ENCODE measurements at regions not wholly inside any gene's neighbourhood (a gene's known extent, or its start where the extent isn't known, plus 50 kb on each side); places are given as distances from the start of the nearest gene placed in this dataset.

- H2AK5ac ChIP-seq (ENCODE audit: low read depth, low read length), result no peak overlapping the region
- H3K14ac ChIP-seq (ENCODE audit: insufficient read length), result no peak overlapping the region
- no peak overlapping the region for H3K9ac ChIP-seq (replicated peaks in 1 of 4; ENCODE audit: extremely low read depth in 1 of 4, low read depth in 3 of 4, low read length in 3 of 4)
- POLR2A ChIA-PET (ENCODE audit: partially characterized antibody), result no interaction called here
- H2AFZ ChIP-seq (ENCODE audit: low read length), result no peak overlapping the region
- H3K23ac ChIP-seq (ENCODE audit: insufficient read length), result no peak overlapping the region
- no peaks in the 10 kb centered on the region for H3K27me3 ChIP-seq (replicated peaks in 1 of 4; ENCODE audit: control insufficient read depth in 3 of 4, extremely low read depth in 1 of 4, insufficient read depth in 3 of 4, low read length in 3 of 4)
- no peaks in the 10 kb centered on the region for H4K20me1 ChIP-seq (replicated peaks in 1 of 2; ENCODE audit: control insufficient read depth in 1 of 2, insufficient read depth in 2 of 2, low read length in 2 of 2)
- no peak overlapping the region for H2BK15ac ChIP-seq (ENCODE audit: low read length)
- H3K9me3 ChIP-seq (ENCODE audit: insufficient read depth in 2 of 2, low read depth in 1 of 2, low read length in 1 of 2), result 0 out of 4 replicates have a peak, but pooled peaks cover 0 to 2% of the 10 kb centered on the region in 2 experiments
- no peak overlapping the region for H3K27ac ChIP-seq (ENCODE audit: low read depth, low read length)
- H4K8ac ChIP-seq (ENCODE audit: extremely low read depth, insufficient read depth, low read length), result no peak overlapping the region
- H3K18ac ChIP-seq (ENCODE audit: extremely low read depth, low read length), result no peak overlapping the region
- no peaks in the 10 kb centered on the region for H3K23me2 ChIP-seq (ENCODE audit: low read depth, low read length)
- H2BK20ac ChIP-seq (ENCODE audit: low read length), result no peak overlapping the region
- H4K91ac ChIP-seq (replicated peaks; ENCODE audit: insufficient read length, low read length), result no peak overlapping the region
- H3K4me2 ChIP-seq (ENCODE audit: insufficient read depth in 1 of 2, low read depth in 2 of 2, low read length in 2 of 2), result no peak overlapping the region
- no peaks in the 10 kb centered on the region for H3K79me1 ChIP-seq (ENCODE audit: low read depth, low read length)
- H3K56ac ChIP-seq (replicated peaks; ENCODE audit: insufficient read length, low read depth, low read length), result no peak overlapping the region
- DNase-seq (ENCODE audit: low read depth in 1 of 2, low spot score in 2 of 2) (no peak), FAIRE-seq (no peak)
- no peak overlapping the region for H3K4ac ChIP-seq (replicated peaks; ENCODE audit: insufficient read length, low read depth, low read length)
- H2BK120ac ChIP-seq (replicated peaks; ENCODE audit: low read depth, low read length), result no peak overlapping the region
- H3K4me3 ChIP-seq (ENCODE audit: extremely low read depth in 1 of 4, insufficient read depth in 2 of 4, low read depth in 3 of 4, low read length in 4 of 4), result no peak overlapping the region
- 88% methylated on average over 5 of the region's 5 CpGs; no CpG with 5 or more reads in 1 of the 2 experiments for WGBS, 2 experiments (ENCODE audit: extremely low coverage in 1 of 2, insufficient coverage in 1 of 2, insufficient read length in 1 of 2, insufficient replicate concordance in 2 of 2, low coverage in 1 of 2, low lambda C conversion rate in 2 of 2, missing lambda C conversion rate in 1 of 2)
- no peaks in the 10 kb centered on the region for H3K36me3 ChIP-seq (ENCODE audit: control insufficient read depth in 2 of 4, insufficient read depth in 4 of 4, low read length in 3 of 4)
- no peak overlapping the region for H4K5ac ChIP-seq (ENCODE audit: insufficient read length, low read depth, low read length)
- H2BK12ac ChIP-seq (ENCODE audit: low read depth, low read length), result no peak overlapping the region
- no peak overlapping the region for H2BK5ac ChIP-seq (ENCODE audit: low read depth, low read length)
- H3K4me1 ChIP-seq (replicated peaks in 1 of 4; ENCODE audit: control insufficient read depth in 3 of 4, insufficient read depth in 4 of 4, low read length in 3 of 4), result no peaks in the 10 kb centered on the region
- CTCF ChIA-PET (ENCODE audit: partially characterized antibody), result interaction anchor here (1.0 kb wide), 1 partner anchor 51 kb away, joined by 4 read pairs; no protein-coding TSS in a partner anchor
- no peaks in the 10 kb centered on the region for H3K79me2 ChIP-seq (ENCODE audit: control insufficient read depth in 1 of 2, insufficient read depth in 2 of 2, low read length in 2 of 2)
- TF ChIP-seq RFX5 (IDR thresholded peaks at IDR 0.05; ENCODE audit: borderline replicate concordance, low read depth, low read length) (no peak), TCF12 (IDR thresholded peaks at IDR 0.05; ENCODE audit: low read depth, low read length) (no peak), TEAD4 (IDR thresholded peaks at IDR 0.05; ENCODE audit: low read depth, low read length) (no peak), TBP (IDR thresholded peaks at IDR 0.05; ENCODE audit: low read depth, low read length) (no peak), KDM1A (IDR thresholded peaks at IDR 0.05; ENCODE audit: borderline replicate concordance, low read length) (no peak), ATF2 (IDR thresholded peaks at IDR 0.05; ENCODE audit: low read length) (no peak), RXRA (IDR thresholded peaks at IDR 0.05; ENCODE audit: insufficient read depth, low read depth, low read length) (no peak), PHF8 (conservative IDR thresholded peaks at IDR 0.05; ENCODE audit: low read depth, low read length) (no peak), RAD21 (IDR thresholded peaks at IDR 0.05 in 1 of 2, conservative IDR thresholded peaks at IDR 0.05 in 1 of 2; ENCODE audit: low read depth in 2 of 2, low read length in 2 of 2) (no peak), CTCF (IDR thresholded peaks at IDR 0.05; ENCODE audit: control extremely low read depth in 1 of 3, insufficient read depth in 1 of 3, low read depth in 1 of 3, low read length in 3 of 3) (no peak)
Measured at GRCh38 chr2:58669998-58670397, 428.9 kb upstream of the FANCL start.
